B cell (primary cell): ENCODE measurements at regions not wholly inside any gene's neighbourhood (a gene's known extent, or its start where the extent isn't known, plus 50 kb on each side); places are given as distances from the start of the nearest gene placed in this dataset.

ENCODE experiments used
- ATAC-seq: fragments of 200-7000 bp; cut with Tn5 transposase; one replicate; pipeline ENCODE4 v1.10.0; 2021; ENCODE audit warnings: low read depth, mild to moderate bottlenecking, moderate number of reproducible peaks, moderate library complexity
- CTCF ChIA-PET: fragments of 350-600 bp; sonication (Branson Sonifier 250); formaldehyde crosslinking; loops from one replicate; lab custom pipeline; 2021; ENCODE audit warnings: antibody characterized with exemption, inconsistent platforms; lab: Charles Lee
- POLR2A ChIA-PET: fragments of 350-600 bp; sonication (Branson Sonifier 250); formaldehyde crosslinking; loops from one replicate; lab custom pipeline; 2021; ENCODE audit warnings: antibody characterized with exemption; lab: Charles Lee
- DNase-seq: peaks from one replicate; pipeline ENCODE4 v3.0.0; 2013
- H2AFZ ChIP-seq: 2 replicates; pipeline ENCODE4 v1.6.1; 2012; ENCODE audit warnings: mild to moderate bottlenecking, low read depth, low read length; ENCODE audit not compliant: insufficient read depth, poor library complexity, severe bottlenecking
- H3K27ac ChIP-seq, 2 donors: 1 replicate in 1 of 2; 2 replicates in 1 of 2; pipeline ENCODE4 v1.5.1; 2012 to 2013; ENCODE audit warnings: low read length in 2 of 2, mild to moderate bottlenecking in 2 of 2, moderate library complexity in 1 of 2
- H3K27me3 ChIP-seq, 4 experiments: fragments of 200-600 bp in 1 of 4; sonication (generic) in 1 of 4; replicated peaks in 1 of 4; 1 replicate in 2 of 4; 2 replicates in 2 of 4; pipeline versions ENCODE4 v1.6.1 to v1.7.0; 2013 to 2016; ENCODE audit warnings: low read length in 3 of 4, mild to moderate bottlenecking in 2 of 4, mixed read lengths in 1 of 4, moderate library complexity in 1 of 4; ENCODE audit not compliant: insufficient read depth in 4 of 4, control insufficient read depth in 3 of 4; ENCODE audit errors: control extremely low read depth in 1 of 4
- H3K36me3 ChIP-seq, 2 experiments: replicated peaks in 1 of 2; 1 replicate in 1 of 2; 2 replicates in 1 of 2; pipeline versions ENCODE4 v1.6.1 to v1.7.1; 2013; ENCODE audit warnings: low read length in 1 of 2; ENCODE audit not compliant: insufficient read depth in 2 of 2, control insufficient read depth in 1 of 2; ENCODE audit errors: control extremely low read depth in 1 of 2, extremely low read depth in 1 of 2
- H3K4me1 ChIP-seq, 2 donors: fragments of 200-600 bp in 1 of 2; sonication (generic) in 1 of 2; 1 replicate in 1 of 2; 2 replicates in 1 of 2; pipeline versions ENCODE4 v1.5.1 to v1.6.1; 2013 to 2017; ENCODE audit warnings: low read length in 2 of 2; ENCODE audit not compliant: control insufficient read depth in 2 of 2, insufficient read depth in 2 of 2
- H3K4me2 ChIP-seq: replicated peaks from 2 replicates; pipeline ENCODE3; 2012; ENCODE audit warnings: mild to moderate bottlenecking, low read depth, low read length; ENCODE audit not compliant: poor library complexity, severe bottlenecking
- H3K4me3 ChIP-seq, 5 experiments: fragments of 200-600 bp in 1 of 5; sonication (generic) in 1 of 5; 1 replicate in 3 of 5; 2 replicates in 2 of 5; pipeline versions ENCODE4 v1.5.1 to v1.7.0; 2011 to 2016; ENCODE audit warnings: low read length in 4 of 5, mild to moderate bottlenecking in 4 of 5, low read depth in 2 of 5, control low read depth in 1 of 5, moderate library complexity in 1 of 5; ENCODE audit not compliant: insufficient read depth in 1 of 5; ENCODE audit errors: control extremely low read depth in 1 of 5, extremely low read depth in 1 of 5
- H3K79me2 ChIP-seq: fragments of 200-600 bp; sonication (generic); one replicate; pipeline ENCODE4 v1.6.0; 2016; ENCODE audit warnings: low read length; ENCODE audit not compliant: control insufficient read depth, insufficient read depth
- H3K9ac ChIP-seq: fragments of 200-600 bp; sonication (generic); 2 replicates; pipeline ENCODE4 v1.6.1; 2017; ENCODE audit warnings: mild to moderate bottlenecking, low read length, moderate library complexity
- H3K9me3 ChIP-seq, 3 donors: one replicate each; pipeline versions ENCODE4 v1.6.1 to v1.7.1; 2013; ENCODE audit warnings: low read length in 2 of 3; ENCODE audit not compliant: control insufficient read depth in 2 of 3, insufficient read depth in 1 of 3; ENCODE audit errors: control extremely low read depth in 1 of 3
- H4K20me1 ChIP-seq: 2 replicates; pipeline ENCODE4 v1.6.0; 2012; ENCODE audit warnings: mild to moderate bottlenecking, low read length; ENCODE audit not compliant: insufficient read depth, control insufficient read depth, poor library complexity, severe bottlenecking
- H3K27ac Mint-ChIP-seq: one replicate; pipeline ENCODE4 v1.8.0; 2021; ENCODE audit warnings: mixed read lengths
- H3K27me3 Mint-ChIP-seq: one replicate; pipeline ENCODE4 v1.8.0; 2021; ENCODE audit warnings: mixed read lengths
- H3K4me1 Mint-ChIP-seq: one replicate; pipeline ENCODE4 v1.8.0; 2021; ENCODE audit warnings: mixed read lengths
- H3K4me3 Mint-ChIP-seq: one replicate; pipeline ENCODE4 v1.8.0; 2021; ENCODE audit warnings: mixed read lengths
- H3K9me3 Mint-ChIP-seq: one replicate; pipeline ENCODE4 v1.8.0; 2022; ENCODE audit warnings: mixed read lengths; ENCODE audit not compliant: insufficient read depth
- CTCF ChIP-seq: fragments of 200-600 bp; IDR thresholded peaks from one replicate; pipeline ENCODE4 v1.8.0; 2022; ENCODE audit warnings: antibody characterized with exemption, mild to moderate bottlenecking
- EZH2 ChIP-seq: IDR thresholded peaks from 2 replicates; pipeline ENCODE4 v1.6.1; 2012; ENCODE audit warnings: borderline replicate concordance, low read depth, mild to moderate bottlenecking, moderate library complexity, low read length; ENCODE audit not compliant: insufficient read depth, poor library complexity, severe bottlenecking
- WGBS: methylation state at CpG from one replicate; pipeline ENCODE4 v1.1.5; 2013; ENCODE audit warnings: missing lambda C conversion rate; ENCODE audit not compliant: insufficient coverage; 5-methylcytosine and 5-hydroxymethylcytosine counted together
- intact Hi-C: fragments of 100-400 bp; cut with micrococcal nuclease; formaldehyde crosslinking; loops from one replicate; pipeline ENCODE4 v1.10.0; 2022

GRCh38 chr14:45705940-45706534 is 453.0 kb upstream of the MIS18BP1 start:
- Histone ChIP-seq H3K27me3 (no peaks in the 10 kb centered on the region), H4K20me1 (no peaks in the 10 kb centered on the region), H3K27ac (no peak overlapping the region), H3K4me3 (no peak overlapping the region), H2AFZ (no peak overlapping the region), H3K4me2 (no peak overlapping the region), H3K9me3 (peaks cover 0 to 3% (median 2%) of the 10 kb centered on the region in 3 donors), H3K79me2 (no peaks in the 10 kb centered on the region), H3K36me3 (no peaks in the 10 kb centered on the region), H3K9ac (no peak overlapping the region), H3K4me1 (no peaks in the 10 kb centered on the region)
- Mint-ChIP-seq H3K27me3 (no peaks in the 10 kb centered on the region), H3K4me1 (no peaks in the 10 kb centered on the region), H3K9me3 (peaks cover 4% of the 10 kb centered on the region), H3K4me3 (no peak overlapping the region), H3K27ac (no peak overlapping the region)
- POLR2A ChIA-PET, result no interaction called here
- DNase-seq (no peak), ATAC-seq (no peak)
- 96% methylated on average over 3 of the region's 7 CpGs for WGBS
- CTCF ChIA-PET, result no interaction called here
- TF ChIP-seq CTCF (no peak), EZH2 (no peak)
- intact Hi-C loops, result no loop called here

GRCh38 chr14:45699471-45699870 is 446.5 kb upstream of the MIS18BP1 start:
- H3K9ac ChIP-seq, result no peak overlapping the region
- peaks cover 3% of the 10 kb centered on the region for H3K9me3 Mint-ChIP-seq
- H3K27me3 ChIP-seq, result no peaks in the 10 kb centered on the region
- no peak for ATAC-seq
- no peak overlapping the region for H3K4me2 ChIP-seq
- no peak overlapping the region for H2AFZ ChIP-seq
- no peak overlapping the region for H3K27ac ChIP-seq
- ChIA-PET CTCF (no interaction called here), POLR2A (no interaction called here)
- TF ChIP-seq CTCF (no peak), EZH2 (no peak)
- no peaks in the 10 kb centered on the region for H4K20me1 ChIP-seq
- intact Hi-C loops, result no loop called here
- H3K27ac Mint-ChIP-seq, result no peak overlapping the region
- no peaks in the 10 kb centered on the region for H3K9me3 ChIP-seq
- no peaks in the 10 kb centered on the region for H3K4me1 Mint-ChIP-seq
- no peaks in the 10 kb centered on the region for H3K79me2 ChIP-seq
- H3K4me3 ChIP-seq, result no peak overlapping the region
- DNase-seq, result no peak
- H3K4me3 Mint-ChIP-seq, result no peak overlapping the region
- H3K36me3 ChIP-seq, result no peaks in the 10 kb centered on the region
- H3K4me1 ChIP-seq, result no peaks in the 10 kb centered on the region
- no peaks in the 10 kb centered on the region for H3K27me3 Mint-ChIP-seq
- WGBS, result 85% methylated on average over 4 of the region's 5 CpGs
